ENCODE measurements at regions not wholly inside any gene's neighbourhood (a gene's known extent, or its start where the extent isn't known, plus 50 kb on each side); places are given as distances from the start of the nearest gene placed in this dataset.

DNA sequence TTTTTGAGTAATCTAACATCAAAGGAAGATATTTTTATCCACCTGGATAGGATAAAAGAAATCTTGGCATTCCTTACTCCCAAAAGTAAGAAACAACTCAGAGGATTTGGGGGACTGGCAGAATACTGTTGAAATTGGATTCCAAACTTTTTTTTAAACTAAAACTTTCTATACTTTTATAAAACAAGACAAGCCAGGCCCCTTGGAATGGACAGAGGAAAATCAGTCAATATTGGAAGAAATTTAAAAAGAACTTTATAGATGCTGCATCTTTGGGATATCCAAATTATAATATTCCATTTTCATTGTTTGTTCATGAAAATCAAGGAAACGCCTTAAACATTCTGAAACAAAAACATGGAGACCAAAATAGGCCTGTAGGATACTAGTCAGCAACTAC is 147.6 kb upstream of the PIEZO2 start:
- H3K27me3 ChIP-seq (ENCODE audit: insufficient read depth, low read length): peaks cover 37% of the 10 kb centered on the region
- H3K79me2 ChIP-seq (ENCODE audit: control insufficient read depth, insufficient read depth, low read length, unreplicated experiment): no peaks in the 10 kb centered on the region
- no peak overlapping the region for H2AFZ ChIP-seq (ENCODE audit: low read length, unreplicated experiment)
- no peaks in the 10 kb centered on the region for H3K4me1 ChIP-seq (ENCODE audit: control insufficient read depth, insufficient read depth, low read length, unreplicated experiment)
- H3K4me3 ChIP-seq (ENCODE audit: low read depth, low read length): no peak overlapping the region
- no peak overlapping the region for H3K27ac ChIP-seq (ENCODE audit: low read depth, low read length)
- H3K36me3 ChIP-seq (ENCODE audit: insufficient read depth, low read length): no peaks in the 10 kb centered on the region

GRCh38 chr18:11293794-11294193 is 144.4 kb upstream of the PIEZO2 start:
- no peaks in the 10 kb centered on the region for H3K4me1 ChIP-seq (ENCODE audit: control insufficient read depth, insufficient read depth, low read length, unreplicated experiment)
- H3K27me3 ChIP-seq (ENCODE audit: insufficient read depth, low read length): peaks cover 29% of the 10 kb centered on the region
- H3K79me2 ChIP-seq (ENCODE audit: control insufficient read depth, insufficient read depth, low read length, unreplicated experiment): no peaks in the 10 kb centered on the region

DNA sequence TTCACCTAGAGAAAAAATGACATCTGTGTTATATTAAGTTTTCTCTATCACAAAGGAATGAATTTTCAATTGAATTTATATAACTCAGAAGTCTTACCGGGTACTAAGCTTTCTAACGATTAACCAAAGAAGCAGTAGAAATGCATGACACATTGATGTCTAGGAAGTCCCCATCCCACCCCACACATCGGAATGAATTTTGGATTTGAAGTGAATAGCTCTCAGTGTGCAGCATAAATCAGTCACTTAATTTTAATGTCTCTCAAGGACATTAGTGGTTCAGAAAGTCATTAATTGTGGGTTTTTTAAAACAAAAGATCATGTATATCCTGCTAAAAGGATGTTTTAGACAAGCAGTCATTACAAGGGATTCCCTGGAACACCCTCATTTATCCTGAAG is 141.4 kb upstream of the PIEZO2 start:
- Histone ChIP-seq H3K27me3 (ENCODE audit: insufficient read depth, low read length) (peaks cover 21% of the 10 kb centered on the region), H3K36me3 (ENCODE audit: insufficient read depth, low read length) (no peaks in the 10 kb centered on the region), H3K4me3 (ENCODE audit: low read depth, low read length) (no peak overlapping the region), H3K27ac (ENCODE audit: low read depth, low read length) (no peak overlapping the region), H3K4me1 (ENCODE audit: control insufficient read depth, insufficient read depth, low read length, unreplicated experiment) (no peaks in the 10 kb centered on the region), H3K79me2 (ENCODE audit: control insufficient read depth, insufficient read depth, low read length, unreplicated experiment) (no peaks in the 10 kb centered on the region), H2AFZ (ENCODE audit: low read length, unreplicated experiment) (no peak overlapping the region)

More at GRCh38 chr18:11293794-11294193, 144.4 kb upstream of the PIEZO2 start:
- Histone ChIP-seq H3K4me3 (ENCODE audit: low read depth, low read length) (no peak overlapping the region), H3K27ac (ENCODE audit: low read depth, low read length) (no peak overlapping the region), H2AFZ (ENCODE audit: low read length, unreplicated experiment) (no peak overlapping the region), H3K36me3 (ENCODE audit: insufficient read depth, low read length) (no peaks in the 10 kb centered on the region)

GRCh38 chr18:11289248-11289647 is 139.9 kb upstream of the PIEZO2 start:
- no peaks in the 10 kb centered on the region for H3K36me3 ChIP-seq (ENCODE audit: insufficient read depth, low read length)
- H2AFZ ChIP-seq (ENCODE audit: low read length, unreplicated experiment): no peak overlapping the region

GRCh38 chr18:11288401-11288800 is 139.0 kb upstream of the PIEZO2 start:
- Histone ChIP-seq H2AFZ (ENCODE audit: low read length, unreplicated experiment) (no peak overlapping the region), H3K79me2 (ENCODE audit: control insufficient read depth, insufficient read depth, low read length, unreplicated experiment) (no peaks in the 10 kb centered on the region), H3K4me3 (ENCODE audit: low read depth, low read length) (no peak overlapping the region), H3K4me1 (ENCODE audit: control insufficient read depth, insufficient read depth, low read length, unreplicated experiment) (no peaks in the 10 kb centered on the region), H3K27me3 (ENCODE audit: insufficient read depth, low read length) (no peaks in the 10 kb centered on the region), H3K36me3 (ENCODE audit: insufficient read depth, low read length) (no peaks in the 10 kb centered on the region), H3K27ac (ENCODE audit: low read depth, low read length) (no peak overlapping the region)

More at GRCh38 chr18:11289248-11289647, 139.9 kb upstream of the PIEZO2 start:
- Histone ChIP-seq H3K4me1 (ENCODE audit: control insufficient read depth, insufficient read depth, low read length, unreplicated experiment) (no peaks in the 10 kb centered on the region), H3K4me3 (ENCODE audit: low read depth, low read length) (no peak overlapping the region), H3K27me3 (ENCODE audit: insufficient read depth, low read length) (peaks cover 7% of the 10 kb centered on the region; the same call in 1 of the 2 replicates), H3K27ac (ENCODE audit: low read depth, low read length) (no peak overlapping the region), H3K79me2 (ENCODE audit: control insufficient read depth, insufficient read depth, low read length, unreplicated experiment) (no peaks in the 10 kb centered on the region)

- Histone ChIP-seq H3K79me2 (ENCODE audit: control insufficient read depth, insufficient read depth, low read length, unreplicated experiment) (no peaks in the 10 kb centered on the region), H3K27me3 (ENCODE audit: insufficient read depth, low read length) (no peaks in the 10 kb centered on the region), H3K27ac (ENCODE audit: low read depth, low read length) (no peak overlapping the region), H2AFZ (ENCODE audit: low read length, unreplicated experiment) (no peak overlapping the region), H3K4me1 (ENCODE audit: control insufficient read depth, insufficient read depth, low read length, unreplicated experiment) (no peaks in the 10 kb centered on the region), H3K36me3 (ENCODE audit: insufficient read depth, low read length) (no peaks in the 10 kb centered on the region), H3K4me3 (ENCODE audit: low read depth, low read length) (no peak overlapping the region)
Observed at GRCh38 chr18:11286431-11286830, 137.1 kb upstream of the PIEZO2 start.

- no peak overlapping the region for H3K27ac ChIP-seq (ENCODE audit: low read depth, low read length)
- H3K4me1 ChIP-seq (ENCODE audit: control insufficient read depth, insufficient read depth, low read length, unreplicated experiment): no peaks in the 10 kb centered on the region
- no peaks in the 10 kb centered on the region for H3K79me2 ChIP-seq (ENCODE audit: control insufficient read depth, insufficient read depth, low read length, unreplicated experiment)
- H3K36me3 ChIP-seq (ENCODE audit: insufficient read depth, low read length): no peaks in the 10 kb centered on the region
- H3K4me3 ChIP-seq (ENCODE audit: low read depth, low read length): no peak overlapping the region
- H2AFZ ChIP-seq (ENCODE audit: low read length, unreplicated experiment): no peak overlapping the region
- H3K27me3 ChIP-seq (ENCODE audit: insufficient read depth, low read length): no peaks in the 10 kb centered on the region
Observed at GRCh38 chr18:11284811-11285210, 135.4 kb upstream of the PIEZO2 start.

GRCh38 chr18:11284349-11284748 is 135.0 kb upstream of the PIEZO2 start:
- H3K27ac ChIP-seq (ENCODE audit: low read depth, low read length): no peak overlapping the region
- no peaks in the 10 kb centered on the region for H3K4me1 ChIP-seq (ENCODE audit: control insufficient read depth, insufficient read depth, low read length, unreplicated experiment)
- H3K4me3 ChIP-seq (ENCODE audit: low read depth, low read length): no peak overlapping the region
- no peaks in the 10 kb centered on the region for H3K36me3 ChIP-seq (ENCODE audit: insufficient read depth, low read length)
- H3K27me3 ChIP-seq (ENCODE audit: insufficient read depth, low read length): no peaks in the 10 kb centered on the region
- no peaks in the 10 kb centered on the region for H3K79me2 ChIP-seq (ENCODE audit: control insufficient read depth, insufficient read depth, low read length, unreplicated experiment)
- no peak overlapping the region for H2AFZ ChIP-seq (ENCODE audit: low read length, unreplicated experiment)

DNA sequence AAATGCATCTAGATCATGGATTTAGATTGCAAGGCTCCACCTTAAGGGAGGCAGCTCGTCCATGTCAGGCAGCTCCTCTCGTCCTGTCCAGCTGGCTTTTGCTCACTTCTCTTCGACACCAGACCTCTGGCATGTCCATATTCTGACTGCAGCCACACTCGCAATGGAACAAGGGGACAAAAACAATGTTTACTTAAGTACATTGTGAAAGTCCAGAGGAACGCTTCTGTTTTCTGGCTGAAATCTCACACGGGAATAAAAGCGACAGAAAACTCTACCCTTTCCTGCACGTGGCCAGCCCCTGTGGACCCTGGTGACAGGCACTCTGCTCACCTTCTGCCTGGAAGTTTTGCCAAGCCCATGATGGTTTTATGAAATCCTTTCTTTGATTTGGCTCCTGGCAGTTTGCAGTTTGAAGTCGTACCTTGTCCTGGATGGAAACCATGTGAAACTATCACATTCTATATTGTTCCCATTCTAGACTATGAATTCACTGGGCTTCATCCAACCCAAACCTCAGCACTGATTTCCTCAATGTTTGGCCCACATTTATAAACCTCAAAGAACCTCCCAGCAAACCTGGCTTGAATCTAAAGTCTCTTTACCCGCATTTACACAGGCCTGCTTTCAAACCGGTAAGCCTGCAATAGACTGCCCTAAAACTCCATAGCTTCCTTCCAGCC is 134.3 kb upstream of the PIEZO2 start:
- Histone ChIP-seq H3K36me3 (ENCODE audit: insufficient read depth, low read length) (no peaks in the 10 kb centered on the region), H3K27me3 (ENCODE audit: insufficient read depth, low read length) (no peaks in the 10 kb centered on the region), H3K4me3 (ENCODE audit: low read depth, low read length) (no peak overlapping the region), H3K4me1 (ENCODE audit: control insufficient read depth, insufficient read depth, low read length, unreplicated experiment) (no peaks in the 10 kb centered on the region), H3K79me2 (ENCODE audit: control insufficient read depth, insufficient read depth, low read length, unreplicated experiment) (no peaks in the 10 kb centered on the region), H2AFZ (ENCODE audit: low read length, unreplicated experiment) (no peak overlapping the region), H3K27ac (ENCODE audit: low read depth, low read length) (no peak overlapping the region)

DNA sequence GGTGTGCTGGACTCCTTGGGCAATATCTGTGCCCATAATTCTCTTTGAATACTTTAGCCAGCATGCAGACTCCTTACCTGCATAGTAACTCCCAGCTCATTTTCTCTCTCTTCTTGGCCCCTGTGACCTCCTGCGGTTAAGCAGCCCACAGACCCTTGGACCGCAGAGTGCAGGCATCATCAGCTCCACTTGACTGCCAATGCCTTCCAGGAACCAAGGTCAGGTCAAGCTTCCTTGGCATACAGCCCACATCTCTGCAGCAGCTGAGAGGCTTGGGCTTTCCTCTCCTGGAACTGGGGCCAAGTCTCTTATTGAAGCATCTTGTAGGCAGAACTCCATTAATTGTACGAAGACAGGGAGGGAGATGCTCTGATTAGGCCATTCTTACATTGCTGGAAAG is 130.1 kb upstream of the PIEZO2 start:
- Histone ChIP-seq H3K27me3 (ENCODE audit: insufficient read depth, low read length) (no peaks in the 10 kb centered on the region), H3K36me3 (ENCODE audit: insufficient read depth, low read length) (no peaks in the 10 kb centered on the region), H2AFZ (ENCODE audit: low read length, unreplicated experiment) (no peak overlapping the region), H3K4me3 (ENCODE audit: low read depth, low read length) (no peak overlapping the region), H3K4me1 (ENCODE audit: control insufficient read depth, insufficient read depth, low read length, unreplicated experiment) (no peaks in the 10 kb centered on the region), H3K79me2 (ENCODE audit: control insufficient read depth, insufficient read depth, low read length, unreplicated experiment) (no peaks in the 10 kb centered on the region), H3K27ac (ENCODE audit: low read depth, low read length) (no peak overlapping the region)

DNA sequence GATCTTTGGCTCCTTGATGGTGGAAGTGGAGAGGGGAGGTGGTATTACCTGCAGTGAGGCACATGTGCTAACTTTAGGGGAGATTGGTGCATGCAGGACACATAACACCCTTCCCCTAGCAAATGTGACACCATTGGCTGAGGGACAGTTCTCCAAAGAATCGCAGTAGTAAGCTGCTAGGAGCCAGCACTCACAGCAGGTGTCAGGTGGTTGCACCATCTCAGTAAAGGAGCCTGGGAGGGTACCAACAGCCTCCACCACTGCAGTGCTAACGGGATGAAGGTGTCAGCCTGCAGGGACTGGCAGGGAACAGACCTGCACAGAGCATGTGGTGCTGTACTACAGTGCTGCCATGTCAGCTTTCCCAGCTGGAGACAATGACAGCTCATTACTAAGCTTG is 127.3 kb upstream of the PIEZO2 start:
- no peak overlapping the region for H2AFZ ChIP-seq (ENCODE audit: low read length, unreplicated experiment)
- H3K27ac ChIP-seq (ENCODE audit: low read depth, low read length): no peak overlapping the region
- no peaks in the 10 kb centered on the region for H3K79me2 ChIP-seq (ENCODE audit: control insufficient read depth, insufficient read depth, low read length, unreplicated experiment)
- no peak overlapping the region for H3K4me3 ChIP-seq (ENCODE audit: low read depth, low read length)
- no peaks in the 10 kb centered on the region for H3K4me1 ChIP-seq (ENCODE audit: control insufficient read depth, insufficient read depth, low read length, unreplicated experiment)
- no peaks in the 10 kb centered on the region for H3K36me3 ChIP-seq (ENCODE audit: insufficient read depth, low read length)
- H3K27me3 ChIP-seq (ENCODE audit: insufficient read depth, low read length): no peaks in the 10 kb centered on the region
